K562 (cell line): ENCODE measurements at regions not wholly inside any gene's neighbourhood (a gene's known extent, or its start where the extent isn't known, plus 50 kb on each side); places are given as distances from the start of the nearest gene placed in this dataset.

Source experiments
- BRD4 ChIP-seq: fragments of 200-600 bp; sonication (generic); IDR thresholded peaks from 2 replicates; pipeline ENCODE4 v1.6.1; 2017; ENCODE audit warnings: inconsistent platforms
- CBX1 ChIP-seq: sonication (generic); IDR thresholded peaks from 2 replicates; pipeline ENCODE4 v1.6.1; 2016; ENCODE audit warnings: antibody characterized with exemption, low read depth, mild to moderate bottlenecking
- DPF2 ChIP-seq: fragments of 450-650 bp; IDR thresholded peaks from 2 replicates; pipeline ENCODE4 v1.6.1; 2016
- MAZ ChIP-seq, 2 experiments: fragments of 450-650 bp in 1 of 2; sonication (generic) in 1 of 2; formaldehyde crosslinking; IDR thresholded peaks in 1 of 2; conservative IDR thresholded peaks in 1 of 2; 2 replicates each; pipeline versions ENCODE4 v1.4.0 to v1.5.0; 2020; ENCODE audit warnings: mild to moderate bottlenecking in 1 of 2, missing genetic modification reagents in 1 of 2
- SMARCA4 ChIP-seq: fragments of 450-650 bp; IDR thresholded peaks from 2 replicates; pipeline ENCODE4 v1.6.1; 2016
- ZNF121 ChIP-seq: sonication (generic); formaldehyde crosslinking; conservative IDR thresholded peaks from 2 replicates; pipeline ENCODE4 v1.8.0; 2022; ENCODE audit warnings: missing genetic modification reagents
- ZNF232 ChIP-seq: sonication (generic); formaldehyde crosslinking; IDR thresholded peaks from 2 replicates; pipeline ENCODE4 v1.8.0; 2022; ENCODE audit warnings: mild to moderate bottlenecking, missing genetic modification reagents
- ZNF384 ChIP-seq: IDR thresholded peaks from 2 replicates; pipeline ENCODE4 v1.6.1; 2012; ENCODE audit warnings: low read depth, low read length, improper control_type of control experiment
- ZZZ3 ChIP-seq: fragments of 450-650 bp; IDR thresholded peaks from 2 replicates; pipeline ENCODE4 v1.6.1; 2016; ENCODE audit warnings: antibody characterized with exemption, mild to moderate bottlenecking, moderate library complexity
- TF ChIP-seq, protein P1 (sequence below), 3 experiments: IDR thresholded peaks in 2 of 3; conservative IDR thresholded peaks in 1 of 3; 2 replicates each; pipeline ENCODE4 v1.5.1; 2011 to 2012; ENCODE audit warnings: low read length in 3 of 3, mild to moderate bottlenecking in 3 of 3, control low read depth in 2 of 3, improper control_type of control experiment in 1 of 3, inconsistent platforms in 1 of 3, low read depth in 1 of 3, mixed read lengths in 1 of 3, moderate library complexity in 1 of 3; ENCODE audit not compliant: insufficient read depth in 2 of 3

DNA sequence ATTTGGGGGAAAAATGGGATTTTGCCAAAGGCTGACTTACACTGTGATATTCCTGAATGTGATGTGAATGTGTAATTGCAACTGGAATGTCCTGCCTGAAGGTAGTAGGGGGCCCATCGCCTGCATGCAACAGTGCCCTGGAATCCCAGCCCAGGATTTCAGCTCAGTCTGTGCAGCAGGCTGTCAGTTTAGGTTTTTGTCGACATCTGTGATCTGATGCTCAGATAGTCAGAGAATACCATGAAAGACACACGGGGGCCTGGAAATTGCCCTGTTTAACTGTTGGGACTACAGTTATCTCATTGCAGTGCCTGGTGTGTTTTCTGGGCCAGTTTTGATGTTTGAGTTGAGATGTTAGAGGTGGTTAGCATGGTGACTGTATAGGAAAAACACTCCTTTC, 84.5 kb upstream of the HK2 start:
- TF ChIP-seq, protein P1, sequence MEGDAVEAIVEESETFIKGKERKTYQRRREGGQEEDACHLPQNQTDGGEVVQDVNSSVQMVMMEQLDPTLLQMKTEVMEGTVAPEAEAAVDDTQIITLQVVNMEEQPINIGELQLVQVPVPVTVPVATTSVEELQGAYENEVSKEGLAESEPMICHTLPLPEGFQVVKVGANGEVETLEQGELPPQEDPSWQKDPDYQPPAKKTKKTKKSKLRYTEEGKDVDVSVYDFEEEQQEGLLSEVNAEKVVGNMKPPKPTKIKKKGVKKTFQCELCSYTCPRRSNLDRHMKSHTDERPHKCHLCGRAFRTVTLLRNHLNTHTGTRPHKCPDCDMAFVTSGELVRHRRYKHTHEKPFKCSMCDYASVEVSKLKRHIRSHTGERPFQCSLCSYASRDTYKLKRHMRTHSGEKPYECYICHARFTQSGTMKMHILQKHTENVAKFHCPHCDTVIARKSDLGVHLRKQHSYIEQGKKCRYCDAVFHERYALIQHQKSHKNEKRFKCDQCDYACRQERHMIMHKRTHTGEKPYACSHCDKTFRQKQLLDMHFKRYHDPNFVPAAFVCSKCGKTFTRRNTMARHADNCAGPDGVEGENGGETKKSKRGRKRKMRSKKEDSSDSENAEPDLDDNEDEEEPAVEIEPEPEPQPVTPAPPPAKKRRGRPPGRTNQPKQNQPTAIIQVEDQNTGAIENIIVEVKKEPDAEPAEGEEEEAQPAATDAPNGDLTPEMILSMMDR (IDR thresholded peaks at IDR 0.05 in 2 of 3, conservative IDR thresholded peaks at IDR 0.05 in 1 of 3; ENCODE audit: insufficient read depth in 2 of 3, low read depth in 1 of 3, low read length in 3 of 3), result no peak
- TF ChIP-seq SMARCA4 (no peak), ZNF384 (no peak), MAZ (CRISPR knock-in tag; conservative IDR thresholded peaks at IDR 0.05 in 1 of 2, IDR thresholded peaks at IDR 0.05 in 1 of 2) (no peak), BRD4 (no peak), CBX1 (no peak), ZNF121 (CRISPR knock-in tag) (no peak), ZNF232 (CRISPR knock-in tag) (no peak), DPF2 (no peak), ZZZ3 (no peak)
